Epithelial cell of esophagus (primary cell): ENCODE measurements at regions not wholly inside any gene's neighbourhood (a gene's known extent, or its start where the extent isn't known, plus 50 kb on each side); places are given as distances from the start of the nearest gene placed in this dataset.

Experiments used
- DNase-seq: peaks from one replicate; pipeline ENCODE4 v3.0.0; 2010; ENCODE audit warnings: low read depth
- H3K4me3 ChIP-seq: 2 replicates; pipeline ENCODE4 v1.5.1; 2011; ENCODE audit warnings: mild to moderate bottlenecking, low read length, control low read depth
- CTCF ChIP-seq: IDR thresholded peaks from 2 replicates; pipeline ENCODE4 v1.5.1; 2011; ENCODE audit warnings: low read depth, mild to moderate bottlenecking, low read length, control low read depth, inconsistent platforms; ENCODE audit not compliant: insufficient read depth; ENCODE audit errors: missing control alignments

GRCh38 chr1:115893545-115893944 lies 52.6 kb upstream of the NHLH2 start:
- no peak for DNase-seq
- H3K4me3 ChIP-seq: no peak overlapping the region
- TF ChIP-seq CTCF: no peak

GRCh38 chr1:115898020-115898419 lies 57.1 kb upstream of the NHLH2 start:
- DNase-seq: no peak
- H3K4me3 ChIP-seq: no peak overlapping the region
- no peak for TF ChIP-seq CTCF

DNA sequence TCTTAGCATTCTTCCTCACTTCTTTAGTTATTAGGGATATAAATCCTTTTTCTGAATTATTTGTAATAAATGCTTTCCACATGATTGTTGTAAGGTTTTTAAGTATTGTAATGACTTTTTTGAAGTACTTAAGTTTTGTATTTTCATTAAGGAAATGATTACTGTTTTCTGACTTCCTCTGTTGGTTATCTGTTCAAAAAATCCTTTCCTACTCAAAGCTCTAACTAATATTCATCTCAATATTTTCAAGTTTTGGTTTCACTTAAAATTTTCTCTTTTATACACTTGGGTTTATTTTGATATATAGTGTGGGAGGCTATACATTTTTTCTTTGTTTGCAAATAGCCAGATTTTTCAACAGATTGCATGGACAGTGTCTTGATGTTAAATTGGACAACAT lies 59.9 kb upstream of the NHLH2 start:
- H3K4me3 ChIP-seq: no peak overlapping the region
- no peak for TF ChIP-seq CTCF
- DNase-seq: no peak

DNA sequence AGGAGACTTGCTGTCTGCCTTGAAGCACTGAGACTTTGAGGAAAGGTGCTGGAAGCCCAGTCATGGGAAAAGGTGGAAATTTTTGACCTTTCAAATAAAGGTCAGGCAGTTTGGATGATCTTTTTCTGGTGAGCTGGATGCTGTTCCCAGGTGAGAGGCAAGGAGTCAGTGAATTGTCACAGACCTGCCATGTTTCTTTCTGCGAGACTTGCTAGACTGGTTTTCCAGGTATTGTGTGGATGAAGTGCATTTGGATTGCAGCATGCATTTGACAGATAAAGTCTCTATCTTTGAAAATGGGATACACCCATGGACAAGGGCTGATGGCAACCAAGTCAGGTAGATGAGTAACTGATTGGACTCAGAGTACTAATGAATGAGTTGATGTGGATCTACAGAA lies 65.7 kb upstream of the NHLH2 start:
- H3K4me3 ChIP-seq: no peak overlapping the region
- peak; percentile 84 for DNase-seq
- no peak for TF ChIP-seq CTCF

DNA sequence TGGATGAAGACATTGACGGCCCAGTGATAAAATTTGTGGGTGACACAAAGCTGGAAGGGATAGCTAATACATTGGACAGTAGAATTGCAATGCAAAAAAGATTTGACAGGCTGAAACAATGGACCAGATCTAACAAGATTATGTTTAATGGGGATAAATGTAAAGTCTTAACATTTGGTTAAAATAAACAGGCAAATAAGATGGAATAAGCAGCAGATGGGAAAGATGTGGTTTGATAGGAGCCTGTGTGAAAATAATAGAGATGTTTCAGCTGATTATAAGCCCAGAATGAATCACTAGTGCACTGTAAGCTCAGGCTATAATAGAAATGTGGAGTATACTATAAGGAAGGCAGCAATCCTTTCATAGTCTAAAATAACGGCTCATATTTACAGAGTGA lies 66.2 kb upstream of the NHLH2 start:
- no peak for TF ChIP-seq CTCF
- no peak overlapping the region for H3K4me3 ChIP-seq

DNA sequence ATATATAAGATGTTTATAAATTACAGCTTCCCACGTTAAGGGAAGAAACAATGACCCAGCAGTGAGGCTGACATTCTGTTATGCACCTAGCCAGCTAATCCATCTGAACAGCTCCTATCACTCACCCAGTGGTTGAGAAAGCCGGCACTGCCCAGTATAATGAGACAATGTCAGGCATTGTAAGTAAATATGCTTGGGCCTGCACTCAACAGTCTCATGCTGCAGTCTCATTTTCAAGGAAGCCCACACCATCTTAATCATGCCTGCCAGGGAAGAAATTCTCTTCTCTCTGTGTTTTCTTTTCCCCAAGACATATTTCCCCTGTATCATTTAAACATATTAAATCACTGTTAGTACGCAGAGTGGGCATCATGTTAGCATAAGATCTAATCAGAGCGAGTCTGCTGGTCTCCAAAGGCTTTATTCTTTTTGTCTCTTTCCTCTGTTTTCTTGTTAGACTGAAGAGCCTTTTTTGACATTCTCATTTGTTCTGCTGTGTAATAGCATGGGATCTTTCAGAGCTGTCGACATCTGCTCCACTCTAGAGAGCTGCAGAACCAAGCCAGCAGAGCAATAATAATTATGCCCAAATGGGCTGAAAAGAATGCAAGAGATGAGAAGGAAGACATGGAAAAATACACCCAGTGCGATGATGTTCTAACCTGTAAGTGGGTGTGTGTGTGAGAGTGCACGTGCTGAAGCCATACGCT lies 67.6 kb upstream of the SLC22A15 start:
- no peak overlapping the region for H3K4me3 ChIP-seq
- DNase-seq: peak; percentile 64
- no peak for TF ChIP-seq CTCF

More for the DNA sequence above, 66.2 kb upstream of the NHLH2 start:
- no peak for DNase-seq

GRCh38 chr1:115910231-115910630 lies 66.1 kb upstream of the SLC22A15 start:
- no peak overlapping the region for H3K4me3 ChIP-seq
- no peak for DNase-seq
- no peak for TF ChIP-seq CTCF
